ENCODE measurements at regions not wholly inside any gene's neighbourhood (a gene's known extent, or its start where the extent isn't known, plus 50 kb on each side); places are given as distances from the start of the nearest gene placed in this dataset.

DNA sequence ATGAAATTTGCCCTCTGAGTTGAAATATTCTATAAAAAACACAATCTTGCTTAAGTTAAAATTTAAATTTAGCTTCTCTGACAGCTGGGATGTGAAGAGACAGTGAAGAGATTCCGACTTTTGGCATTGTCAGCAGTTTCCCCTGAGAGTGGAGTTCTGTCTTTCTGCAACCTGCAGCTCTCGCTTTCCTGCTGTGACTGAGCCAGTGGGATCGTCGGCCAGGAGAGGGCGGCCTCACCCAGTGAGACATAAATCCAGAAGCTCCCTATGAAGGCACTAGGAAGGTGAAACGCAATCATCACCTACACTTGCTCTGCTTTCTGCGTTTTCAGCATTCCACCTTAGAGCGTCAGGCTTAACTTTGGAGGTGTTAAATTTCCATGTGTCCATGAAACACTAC, 75.4 kb upstream of the HNMT start:
- no peak for DNase-seq (ENCODE audit: low spot score)
- H3K4me3 ChIP-seq = no peak overlapping the region
- H3K36me3 ChIP-seq = no peaks in the 10 kb centered on the region
- no peaks in the 10 kb centered on the region for H3K27me3 ChIP-seq
- H3K4me1 ChIP-seq = no peaks in the 10 kb centered on the region
- TF ChIP-seq, protein P1, sequence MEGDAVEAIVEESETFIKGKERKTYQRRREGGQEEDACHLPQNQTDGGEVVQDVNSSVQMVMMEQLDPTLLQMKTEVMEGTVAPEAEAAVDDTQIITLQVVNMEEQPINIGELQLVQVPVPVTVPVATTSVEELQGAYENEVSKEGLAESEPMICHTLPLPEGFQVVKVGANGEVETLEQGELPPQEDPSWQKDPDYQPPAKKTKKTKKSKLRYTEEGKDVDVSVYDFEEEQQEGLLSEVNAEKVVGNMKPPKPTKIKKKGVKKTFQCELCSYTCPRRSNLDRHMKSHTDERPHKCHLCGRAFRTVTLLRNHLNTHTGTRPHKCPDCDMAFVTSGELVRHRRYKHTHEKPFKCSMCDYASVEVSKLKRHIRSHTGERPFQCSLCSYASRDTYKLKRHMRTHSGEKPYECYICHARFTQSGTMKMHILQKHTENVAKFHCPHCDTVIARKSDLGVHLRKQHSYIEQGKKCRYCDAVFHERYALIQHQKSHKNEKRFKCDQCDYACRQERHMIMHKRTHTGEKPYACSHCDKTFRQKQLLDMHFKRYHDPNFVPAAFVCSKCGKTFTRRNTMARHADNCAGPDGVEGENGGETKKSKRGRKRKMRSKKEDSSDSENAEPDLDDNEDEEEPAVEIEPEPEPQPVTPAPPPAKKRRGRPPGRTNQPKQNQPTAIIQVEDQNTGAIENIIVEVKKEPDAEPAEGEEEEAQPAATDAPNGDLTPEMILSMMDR (IDR thresholded peaks at IDR 0.05) = peak in 1 of 2 donors; percentile 52
- H3K27ac ChIP-seq = no peak overlapping the region
- H3K9me3 ChIP-seq = no peaks in the 10 kb centered on the region

DNA sequence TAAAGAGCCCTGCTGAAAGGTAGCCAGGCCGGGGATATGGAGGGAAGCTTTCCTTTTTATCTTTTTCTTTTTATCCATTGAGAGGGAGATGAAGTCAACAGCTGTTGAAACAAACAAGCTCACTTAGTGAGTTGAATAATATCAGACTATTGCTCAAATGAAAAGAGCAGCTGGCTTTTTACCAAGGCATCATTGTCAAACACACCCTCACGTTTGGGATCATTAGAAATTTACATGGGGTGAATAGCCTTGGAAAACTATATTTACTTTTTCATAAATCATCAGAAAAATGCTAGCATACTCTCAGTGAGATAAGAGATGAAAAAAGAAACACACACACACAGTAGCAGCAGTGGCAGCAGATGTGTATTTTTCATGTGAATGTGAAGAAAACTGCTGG, 71.5 kb upstream of the HNMT start:
- no peak overlapping the region for H3K4me3 ChIP-seq
- DNase-seq (ENCODE audit: low spot score) = no peak
- H3K27me3 ChIP-seq = no peaks in the 10 kb centered on the region
- no peak overlapping the region for H3K27ac ChIP-seq
- H3K36me3 ChIP-seq = no peaks in the 10 kb centered on the region
- H3K4me1 ChIP-seq = no peaks in the 10 kb centered on the region
- H3K9me3 ChIP-seq = no peaks in the 10 kb centered on the region
- TF ChIP-seq, protein P1 (IDR thresholded peaks at IDR 0.05) = no peak

DNA sequence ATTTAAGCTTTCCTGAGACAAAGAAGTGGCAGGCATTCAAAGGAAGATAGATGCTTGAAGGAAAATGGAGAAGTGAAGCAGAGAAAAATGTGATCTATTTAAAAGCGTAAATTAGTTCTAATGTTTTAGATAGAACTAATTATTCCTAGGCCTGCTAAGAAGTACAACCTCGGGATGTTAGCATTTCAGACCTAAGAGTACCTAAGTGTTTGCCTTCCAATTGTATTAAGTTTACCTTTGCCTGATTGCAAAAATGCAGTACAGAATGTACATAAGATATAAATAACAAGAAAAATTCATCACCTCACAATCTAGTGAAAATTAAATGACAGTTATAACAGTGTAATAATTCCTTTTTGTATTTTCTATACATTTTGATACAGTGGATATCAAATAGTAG, 71.1 kb upstream of the HNMT start:
- Histone ChIP-seq H3K27ac (no peak overlapping the region), H3K4me1 (no peaks in the 10 kb centered on the region), H3K36me3 (no peaks in the 10 kb centered on the region), H3K27me3 (no peaks in the 10 kb centered on the region), H3K9me3 (no peaks in the 10 kb centered on the region), H3K4me3 (no peak overlapping the region)
- DNase-seq (ENCODE audit: low spot score) = no peak
- TF ChIP-seq, protein P1 (IDR thresholded peaks at IDR 0.05) = no peak

DNA sequence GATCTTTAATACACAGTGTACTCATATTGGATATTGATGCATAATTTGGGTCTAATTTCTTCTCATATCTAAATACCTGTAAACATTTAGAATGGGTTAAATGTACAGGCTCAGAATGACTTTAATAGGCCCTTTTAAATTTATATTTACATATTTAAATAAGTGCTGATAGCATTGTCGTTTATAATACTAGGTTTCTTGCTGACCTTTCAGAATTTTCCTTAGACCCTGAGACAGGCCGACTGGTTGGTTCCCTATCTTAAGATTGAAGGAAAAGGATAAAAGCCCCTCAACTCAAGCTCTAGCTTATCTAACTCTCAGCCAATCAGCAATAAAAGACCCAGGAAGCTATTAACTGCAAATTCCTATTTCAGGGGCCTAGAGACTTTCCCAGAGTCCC, 67.8 kb upstream of the HNMT start:
- H3K4me3 ChIP-seq = no peak overlapping the region
- H3K27ac ChIP-seq = no peak overlapping the region
- H3K36me3 ChIP-seq = no peaks in the 10 kb centered on the region
- H3K9me3 ChIP-seq = no peaks in the 10 kb centered on the region
- no peaks in the 10 kb centered on the region for H3K4me1 ChIP-seq
- TF ChIP-seq, protein P1 (IDR thresholded peaks at IDR 0.05) = no peak
- H3K27me3 ChIP-seq = no peaks in the 10 kb centered on the region
- no peak for DNase-seq (ENCODE audit: low spot score)

DNA sequence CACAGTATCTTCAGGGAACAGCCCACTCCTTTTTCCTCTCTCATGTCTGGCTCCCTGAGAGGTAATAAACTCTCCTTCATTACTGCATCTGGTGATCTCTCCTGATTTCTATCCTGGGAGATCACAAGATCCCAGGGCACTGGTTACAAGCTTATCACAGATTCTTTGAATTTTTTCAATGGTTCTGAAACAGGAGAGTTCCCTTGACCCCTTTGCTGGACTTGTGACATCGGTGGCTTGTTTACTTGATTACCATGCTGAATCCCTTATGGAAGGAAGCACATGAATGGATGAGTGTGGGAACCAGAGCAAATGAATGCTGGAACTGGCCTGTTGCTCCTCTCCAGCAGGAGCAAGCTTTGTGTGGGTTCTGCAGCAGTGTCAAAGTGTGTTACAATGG, 67.2 kb upstream of the HNMT start:
- TF ChIP-seq, protein P1 (IDR thresholded peaks at IDR 0.05) = no peak
- Histone ChIP-seq H3K4me1 (no peaks in the 10 kb centered on the region), H3K9me3 (no peaks in the 10 kb centered on the region), H3K4me3 (no peak overlapping the region), H3K27me3 (no peaks in the 10 kb centered on the region), H3K27ac (no peak overlapping the region), H3K36me3 (no peaks in the 10 kb centered on the region)
- DNase-seq (ENCODE audit: low spot score) = no peak

DNA sequence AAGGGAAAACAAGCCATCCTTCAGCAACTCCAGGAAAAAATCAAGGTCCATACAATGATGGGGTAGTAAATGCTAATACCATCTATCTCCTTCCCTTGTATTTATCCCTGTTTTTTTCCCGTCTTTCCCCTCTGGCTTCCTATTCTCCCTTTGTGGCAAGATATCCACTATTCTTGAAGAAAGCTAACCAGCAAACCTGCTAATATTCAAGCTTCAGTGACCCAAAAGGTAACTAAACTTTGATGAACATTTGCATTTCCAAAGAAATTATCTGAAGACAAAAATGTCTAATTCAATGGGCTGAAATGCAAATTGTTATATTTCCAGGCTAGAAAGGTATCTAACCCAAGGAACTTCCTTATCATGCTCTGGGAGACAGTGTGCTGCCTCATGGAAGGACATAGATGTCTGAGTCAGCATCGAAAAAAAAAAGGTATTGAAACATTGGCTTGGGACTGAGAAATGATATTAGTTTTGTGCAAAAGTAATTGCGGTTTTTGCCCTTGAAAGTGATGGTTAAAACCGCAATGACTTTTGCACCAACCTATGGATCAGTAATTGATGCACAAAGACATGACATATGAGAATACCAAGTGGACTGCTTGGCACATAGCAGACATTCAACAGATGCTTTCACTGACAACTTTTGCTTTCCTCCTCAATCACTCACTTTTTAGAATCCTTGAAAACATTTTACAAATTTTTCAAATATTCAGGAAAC, 63.7 kb upstream of the HNMT start:
- Histone ChIP-seq H3K9me3 (no peaks in the 10 kb centered on the region), H3K36me3 (no peaks in the 10 kb centered on the region), H3K27me3 (no peaks in the 10 kb centered on the region), H3K27ac (no peak overlapping the region), H3K4me3 (no peak overlapping the region), H3K4me1 (no peaks in the 10 kb centered on the region)
- TF ChIP-seq, protein P1 (IDR thresholded peaks at IDR 0.05) = no peak
- no peak for DNase-seq (ENCODE audit: low spot score)

All from right atrium auricular region (tissue), 2 donors.